Right ventricle myocardium inferior (tissue), 1 donor: ENCODE measurements at regions not wholly inside any gene's neighbourhood (a gene's known extent, or its start where the extent isn't known, plus 50 kb on each side); places are given as distances from the start of the nearest gene placed in this dataset.
"Not testable (repeated sequence)": the region's sequence is repeated elsewhere in the genome, so short reads cannot be mapped to it uniquely, and the experiment has no call there.

Experiments
- ATAC-seq: fragments of 200-7000 bp; cut with Tn5 transposase; one replicate; pipeline ENCODE4 v1.9.1; 2020; ENCODE audit warnings: mild to moderate bottlenecking, moderate library complexity
- DNase-seq: peaks from one replicate; pipeline ENCODE4 v3.0.0; 2021; ENCODE audit errors: missing footprints
- intact Hi-C: fragments of 100-400 bp; cut with DNase I; formaldehyde crosslinking; loops from one replicate; pipeline ENCODE4 v1.11.0; 2022
- donor health status: DM: no; HTN: yes; CAD: no; lungs with severe emphysema.

DNA sequence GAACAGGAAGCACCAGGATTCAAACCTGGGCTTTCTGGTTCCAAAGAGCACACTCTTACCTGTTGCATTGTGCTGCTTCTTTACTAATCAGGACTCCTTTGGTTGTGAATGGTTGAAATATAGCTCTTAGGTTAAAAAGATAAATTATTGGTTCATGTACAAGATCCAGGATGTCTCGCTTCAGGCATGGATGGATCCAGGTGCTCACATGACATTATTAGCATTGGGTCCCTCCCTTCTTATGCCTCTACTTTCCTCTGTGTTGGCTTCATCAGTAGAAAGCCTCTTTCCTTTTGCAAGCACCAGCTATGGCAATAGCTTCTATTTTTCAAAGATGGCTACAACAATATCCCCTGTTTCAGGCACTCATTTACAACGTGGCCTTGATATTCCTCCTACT lies 217.7 kb upstream of the SULF2 start:
- intact Hi-C loops = no loop called here
- no peak for DNase-seq
- ATAC-seq = no peak

DNA sequence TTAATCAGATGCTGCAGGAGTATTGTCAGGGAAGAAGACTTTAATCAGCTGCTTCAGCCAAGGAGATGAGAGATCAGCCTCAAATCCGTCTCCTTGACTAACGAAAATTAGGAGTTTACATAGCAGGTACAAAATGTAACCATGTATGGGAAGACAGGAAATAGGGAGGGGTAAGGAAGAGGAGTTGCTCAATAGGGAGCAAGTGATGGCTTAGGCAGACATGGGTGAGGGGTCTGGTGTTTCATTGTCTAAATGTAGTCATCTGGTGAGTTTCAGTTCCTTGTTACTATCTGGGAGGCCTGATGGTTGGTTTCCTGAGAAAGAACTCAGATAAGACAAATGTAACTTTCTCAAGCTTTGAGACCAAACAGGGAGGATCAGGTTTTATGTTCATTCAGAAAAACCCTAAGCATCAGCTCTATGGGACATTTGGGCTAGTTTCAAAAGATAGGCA lies 217.3 kb upstream of the SULF2 start:
- DNase-seq (no peak), ATAC-seq (no peak)
- intact Hi-C loops = no loop called here

DNA sequence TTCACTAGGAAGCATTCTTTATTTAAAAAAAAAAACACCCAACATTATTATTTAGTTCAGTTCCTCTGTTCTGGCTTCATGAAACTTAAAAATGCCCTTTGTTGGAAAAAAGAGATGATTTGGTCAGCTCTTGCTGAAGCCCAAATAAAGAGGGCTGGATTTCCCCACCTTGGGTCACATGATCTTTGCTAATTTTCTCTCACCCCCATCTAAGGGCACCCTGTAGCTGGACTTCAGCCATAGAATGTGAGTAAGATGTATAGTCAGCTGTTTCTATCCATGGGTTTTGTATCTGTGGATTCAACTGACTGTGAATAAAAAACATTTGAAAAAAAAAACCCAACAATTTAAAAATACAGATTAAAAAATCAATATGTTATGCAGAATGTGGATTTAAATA lies 213.9 kb upstream of the SULF2 start:
- no peak for ATAC-seq
- intact Hi-C loops = no loop called here
- DNase-seq = no peak

DNA sequence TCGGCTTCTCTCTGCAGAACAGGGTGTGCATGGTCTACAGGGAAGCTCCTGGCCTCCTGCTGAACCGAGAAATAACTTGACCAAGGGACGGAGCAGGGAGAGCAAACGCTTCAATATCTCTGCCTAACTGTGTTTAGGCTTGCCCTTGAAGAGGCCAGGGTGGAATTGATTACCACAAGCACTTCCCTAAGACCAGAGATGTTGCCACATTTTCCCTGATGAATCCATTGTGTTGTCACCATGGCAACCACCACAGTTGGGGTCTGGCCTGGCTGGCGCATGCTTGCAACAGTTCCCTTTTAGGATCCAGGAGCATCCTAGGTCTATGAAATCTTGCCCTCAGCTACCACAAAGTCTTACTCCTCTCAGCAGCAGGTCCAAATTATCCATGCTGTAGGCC lies 213.5 kb upstream of the SULF2 start:
- DNase-seq (no peak), ATAC-seq (no peak)
- intact Hi-C loops = no loop called here

DNA sequence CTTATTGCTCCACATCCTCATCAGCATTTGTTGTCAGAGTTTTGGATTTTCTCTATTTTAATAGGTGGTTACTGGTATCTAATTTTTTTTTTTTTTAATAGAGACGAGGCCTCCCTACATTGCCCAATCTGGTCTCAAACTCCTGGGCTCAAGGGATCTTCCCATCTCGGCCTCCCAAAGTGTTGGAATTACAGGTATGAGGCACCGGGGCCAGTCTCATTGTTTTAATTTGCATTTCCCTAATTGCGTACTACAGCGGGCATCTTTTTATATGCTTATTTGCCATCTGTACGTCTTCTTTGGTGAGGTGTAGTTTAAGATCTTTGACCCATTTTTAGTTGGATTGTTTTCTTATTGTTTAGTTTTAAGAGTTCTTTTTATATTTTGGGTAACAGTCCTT lies 210.4 kb upstream of the SULF2 start:
- intact Hi-C loops = no loop called here
- no peak for ATAC-seq
- DNase-seq = no peak

DNA sequence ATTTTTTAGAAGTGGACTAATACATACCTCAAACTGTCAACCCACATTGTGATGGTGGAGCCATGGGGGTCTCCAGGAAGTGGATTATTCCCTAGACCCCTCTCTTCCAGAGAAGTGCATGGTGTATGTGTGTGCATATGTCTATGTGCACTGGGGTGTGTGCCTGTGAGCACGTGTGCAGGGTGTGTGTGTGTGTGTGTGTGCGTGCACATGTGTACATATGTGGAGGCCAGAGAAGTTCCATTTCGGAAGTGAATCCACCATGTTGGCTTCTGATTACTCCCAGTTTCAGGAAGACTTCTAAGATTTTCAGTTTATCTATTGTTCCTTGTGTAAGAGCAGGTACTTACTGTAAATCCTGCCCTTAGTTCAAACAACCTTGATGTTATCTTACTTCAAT lies 208.5 kb upstream of the SULF2 start:
- no peak for ATAC-seq
- DNase-seq = no peak
- intact Hi-C loops = no loop called here

DNA sequence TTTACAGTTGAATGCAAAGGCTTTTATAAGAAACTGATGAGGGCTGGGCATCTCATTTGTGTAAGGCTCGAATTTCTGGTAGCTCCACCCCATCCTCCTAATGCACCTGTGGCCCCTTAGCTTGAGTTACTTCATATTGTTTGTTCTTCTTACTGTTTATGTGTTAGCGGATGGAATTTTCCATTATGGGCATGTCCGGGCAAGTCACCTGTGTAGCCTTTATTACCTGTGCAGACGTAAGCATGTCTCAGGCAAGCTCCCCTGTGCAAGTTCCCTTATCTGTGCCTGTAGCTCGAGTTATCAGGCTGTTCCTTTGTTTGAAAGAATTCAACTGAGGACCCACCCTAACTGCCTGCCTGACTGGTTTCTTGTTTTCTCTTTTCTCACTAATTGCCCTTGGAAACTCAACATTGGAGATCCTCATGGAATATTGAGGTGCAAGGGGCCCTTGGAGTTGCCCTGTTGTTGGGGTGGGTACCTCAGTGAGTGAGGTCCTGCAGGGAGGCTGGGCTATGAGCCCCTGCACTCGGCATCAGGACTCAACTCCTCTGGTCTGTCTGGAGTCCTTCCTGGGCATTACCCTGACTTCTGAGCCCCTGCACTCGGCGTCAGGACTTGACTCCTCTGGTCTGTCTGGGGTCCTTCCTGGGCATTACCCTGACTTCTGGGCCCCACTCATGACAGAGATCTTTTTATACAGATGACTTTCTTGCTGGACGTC lies 207.9 kb upstream of the SULF2 start:
- ATAC-seq = no peak
- intact Hi-C loops = no loop called here

DNA sequence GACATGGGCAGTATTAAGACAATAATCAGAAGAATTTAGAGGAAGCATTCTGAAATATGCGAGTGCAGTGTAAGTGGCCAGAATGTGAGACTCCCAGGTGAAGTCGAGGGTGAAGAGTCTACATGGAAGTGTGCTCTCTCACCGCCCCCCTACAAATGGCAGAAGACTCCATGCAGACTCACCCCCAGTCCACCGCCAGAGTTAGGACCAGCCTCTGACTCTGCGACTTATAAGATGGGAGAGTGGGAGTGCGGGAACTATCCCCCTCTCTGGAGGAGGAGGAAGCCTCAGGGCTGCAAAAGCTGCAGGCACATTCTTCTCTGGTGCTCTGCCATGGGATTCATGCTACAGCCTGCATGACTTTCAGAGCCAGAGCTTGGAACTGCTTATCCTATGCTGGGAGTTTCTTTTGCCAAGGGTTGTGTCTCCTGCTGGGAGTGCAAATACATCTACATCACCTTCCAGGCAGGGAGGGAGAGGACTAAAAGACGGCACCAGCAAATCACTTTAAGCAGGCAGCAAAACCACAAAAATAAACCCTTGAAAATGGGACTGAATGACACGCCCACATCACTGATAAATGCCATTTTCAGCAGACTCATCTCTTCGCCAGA lies 206.7 kb upstream of the SULF2 start:
- DNase-seq = no peak
- no peak for ATAC-seq

More for the DNA sequence above, 207.9 kb upstream of the SULF2 start:
- no peak for DNase-seq

DNA sequence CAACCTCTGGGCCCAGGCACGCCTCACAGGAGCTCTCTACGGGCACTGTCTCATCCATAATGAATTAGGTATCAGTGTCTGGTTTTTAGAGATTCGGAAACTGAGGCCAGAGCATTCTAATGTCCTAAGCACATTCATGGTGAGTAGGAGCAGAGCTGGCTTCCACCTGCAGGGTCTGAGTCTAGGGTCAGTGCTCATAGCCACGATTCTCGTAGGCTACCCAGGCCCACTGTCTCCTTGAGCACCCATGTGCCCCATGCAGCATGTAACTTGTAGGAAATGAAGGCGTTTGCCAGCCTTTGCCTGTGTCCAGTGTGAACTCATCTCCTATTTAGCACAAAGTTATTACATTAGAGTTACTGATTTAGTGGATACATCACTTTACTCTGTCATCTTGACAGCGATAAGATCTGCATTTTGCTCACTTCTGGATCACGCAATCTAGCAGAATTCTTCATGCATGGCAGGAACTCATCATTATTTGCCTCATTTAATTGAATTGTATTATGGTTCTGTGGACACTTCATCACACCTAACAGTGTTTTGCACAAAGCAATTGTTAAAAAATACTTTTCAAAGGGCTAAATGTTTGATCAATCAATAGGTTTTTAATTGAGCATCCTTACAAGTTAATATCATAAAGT lies 205.3 kb upstream of the SULF2 start:
- DNase-seq (no peak), ATAC-seq (no peak)
- intact Hi-C loops = no loop called here

More for the DNA sequence above, 206.7 kb upstream of the SULF2 start:
- intact Hi-C loops = no loop called here

DNA sequence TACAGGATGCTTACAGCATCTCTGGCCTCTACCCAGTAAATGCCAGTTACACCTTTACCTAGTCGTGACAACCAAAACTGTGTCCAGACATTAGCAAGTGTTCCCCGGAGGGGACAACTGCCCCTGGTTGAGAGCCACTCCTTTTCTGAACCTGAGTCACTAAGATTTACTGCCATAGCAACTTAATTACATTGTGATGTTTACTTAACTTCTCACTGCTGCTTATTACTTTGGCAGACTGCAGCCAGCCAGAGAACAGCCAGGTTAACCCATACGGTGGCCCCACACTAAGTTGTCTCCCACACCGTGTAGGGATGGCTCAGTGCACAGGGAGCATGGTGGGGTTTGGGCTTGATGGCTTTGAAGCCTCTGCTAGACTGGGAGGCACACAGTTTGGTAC lies 204.7 kb upstream of the SULF2 start:
- DNase-seq = no peak
- intact Hi-C loops = no loop called here
- ATAC-seq = peak; percentile 37

DNA sequence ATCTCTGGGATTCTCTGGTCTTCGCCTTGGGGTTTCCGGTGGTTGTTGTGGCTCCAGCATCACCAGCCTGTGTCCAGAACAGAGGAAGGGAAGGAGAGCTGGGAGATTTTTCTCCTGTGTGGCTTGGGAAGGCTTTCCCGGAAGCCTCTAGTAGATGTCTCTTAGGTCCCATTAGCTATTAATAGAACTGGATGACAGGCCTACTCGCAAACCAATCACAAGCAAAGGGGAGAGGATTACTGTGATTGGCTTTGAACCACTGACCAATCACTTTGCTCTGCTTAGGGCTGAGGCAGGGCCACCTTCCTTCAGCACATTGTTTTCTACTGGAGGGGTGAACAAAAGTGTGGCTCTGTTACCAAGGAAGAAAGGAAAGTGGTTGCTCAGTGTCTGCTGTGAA lies 203.4 kb upstream of the SULF2 start:
- DNase-seq (no peak), ATAC-seq (no peak)
- intact Hi-C loops = no loop called here

DNA sequence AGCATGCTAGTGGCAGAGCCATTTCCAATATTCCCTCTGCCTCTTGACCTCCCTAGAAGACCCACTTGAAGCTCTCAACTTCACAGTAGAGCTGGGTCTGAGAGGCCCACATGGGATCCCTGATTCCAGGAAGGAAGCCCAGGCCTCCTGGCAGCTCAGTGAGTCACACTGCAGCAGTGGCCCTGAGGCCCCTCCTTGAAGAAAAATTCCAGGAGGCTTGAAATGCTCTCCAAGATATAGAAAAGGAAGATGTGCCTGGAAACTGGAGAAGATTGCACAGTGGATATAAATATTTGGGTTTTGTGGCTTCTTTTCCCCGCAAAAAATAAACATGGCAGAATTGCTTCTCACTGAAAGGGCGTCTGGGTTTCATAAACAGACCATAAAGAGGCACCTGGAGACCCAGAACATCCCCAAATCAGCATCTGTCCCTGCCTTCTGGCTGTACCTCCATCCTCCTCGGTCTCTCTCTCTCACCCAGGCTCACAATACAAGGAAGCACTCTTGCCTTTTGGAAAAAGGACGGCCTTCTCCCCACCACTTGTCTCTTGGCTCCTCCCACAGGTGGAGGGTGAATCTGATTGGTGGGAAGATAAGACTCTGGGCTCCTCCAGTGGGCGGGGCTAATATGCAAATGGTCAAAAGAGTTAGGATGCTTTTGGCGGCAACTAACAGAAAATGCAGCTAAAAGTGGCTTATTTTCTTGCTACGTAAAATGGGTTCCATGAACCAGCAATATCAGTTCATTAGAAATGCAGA lies 200.0 kb upstream of the SULF2 start:
- intact Hi-C loops = no loop called here
- no peak for ATAC-seq
- DNase-seq = no peak

DNA sequence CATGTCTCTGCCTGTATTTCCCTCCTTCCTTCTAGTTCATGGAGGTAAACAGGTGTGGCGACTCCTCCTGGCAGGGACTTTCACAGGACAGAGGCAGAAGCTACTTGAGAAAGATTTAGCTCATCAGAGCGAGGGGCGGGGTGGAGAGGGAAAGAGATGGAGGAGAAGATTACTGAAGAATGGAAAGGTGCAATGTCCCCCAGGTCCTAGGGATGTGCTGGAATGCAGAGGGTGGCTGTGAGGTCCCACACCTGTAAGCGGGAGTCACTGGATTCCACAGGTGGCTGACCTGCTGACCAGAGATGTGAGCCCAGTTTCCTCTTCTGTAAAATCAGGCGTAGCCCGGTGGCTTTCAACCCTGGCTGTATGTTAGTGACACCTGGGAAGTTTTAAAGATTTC lies 199.2 kb upstream of the SULF2 start:
- DNase-seq (no peak), ATAC-seq (no peak)
- intact Hi-C loops = no loop called here

DNA sequence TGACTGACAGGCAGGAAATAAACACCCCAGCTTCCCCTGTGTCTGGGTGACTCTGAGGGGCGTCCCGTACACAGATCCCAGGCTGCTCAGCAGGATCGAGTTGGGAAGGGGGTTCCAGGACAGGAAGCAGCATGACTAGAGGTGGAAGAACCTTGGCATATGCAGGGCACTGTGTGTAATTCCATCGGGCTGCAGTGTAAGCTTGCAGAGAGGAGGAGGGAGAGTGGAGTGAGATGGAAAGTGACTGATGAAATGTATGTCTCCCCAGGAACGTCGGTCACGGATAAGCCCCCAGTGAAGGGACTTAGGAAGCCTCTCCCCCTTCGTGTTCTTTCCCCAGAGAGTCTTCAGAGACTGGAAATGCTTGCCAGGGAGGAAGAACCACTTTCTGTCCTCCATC lies 198.4 kb upstream of the SULF2 start:
- intact Hi-C loops, ATAC-seq, DNase-seq: not testable (repeated sequence)

DNA sequence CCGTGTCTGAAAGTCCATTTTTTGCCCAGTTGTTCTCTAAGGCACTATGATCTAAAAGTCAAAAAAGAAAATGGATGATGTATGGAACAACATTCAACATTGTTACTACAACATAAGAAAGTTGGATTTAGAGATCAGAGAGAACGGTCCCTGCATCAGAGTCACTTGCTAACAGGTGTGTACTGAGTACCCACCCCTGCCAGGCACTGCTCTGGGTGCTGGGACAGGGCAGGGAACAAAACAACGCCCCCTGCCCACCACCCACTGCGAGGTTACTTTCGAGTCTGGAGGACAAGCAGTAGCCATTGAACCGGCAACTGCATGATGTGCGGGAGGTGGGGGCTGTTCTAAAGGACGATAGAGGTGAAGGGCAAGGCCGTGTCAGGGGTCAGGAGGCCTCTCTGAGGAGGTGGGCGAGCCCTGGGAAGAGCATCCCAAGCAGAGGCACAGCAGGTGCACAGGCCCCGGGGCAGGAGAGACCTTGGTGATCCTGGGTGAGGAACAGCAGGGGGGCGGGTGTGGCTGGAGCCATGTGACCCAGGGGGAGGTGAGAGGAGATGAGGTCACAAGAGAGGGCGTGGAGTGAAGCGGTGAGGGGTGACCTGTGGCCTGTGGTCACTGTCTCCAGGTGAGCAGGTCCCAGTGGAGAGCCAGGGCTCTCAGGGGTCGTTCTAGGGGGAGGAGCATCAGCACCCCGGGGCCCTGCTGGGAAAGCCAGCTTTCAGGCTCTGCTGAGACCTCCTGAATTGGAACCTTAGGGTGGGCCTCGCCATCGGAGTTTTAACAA lies 197.5 kb upstream of the SULF2 start:
- ATAC-seq = no peak
- DNase-seq = no peak
- intact Hi-C loops = no loop called here

DNA sequence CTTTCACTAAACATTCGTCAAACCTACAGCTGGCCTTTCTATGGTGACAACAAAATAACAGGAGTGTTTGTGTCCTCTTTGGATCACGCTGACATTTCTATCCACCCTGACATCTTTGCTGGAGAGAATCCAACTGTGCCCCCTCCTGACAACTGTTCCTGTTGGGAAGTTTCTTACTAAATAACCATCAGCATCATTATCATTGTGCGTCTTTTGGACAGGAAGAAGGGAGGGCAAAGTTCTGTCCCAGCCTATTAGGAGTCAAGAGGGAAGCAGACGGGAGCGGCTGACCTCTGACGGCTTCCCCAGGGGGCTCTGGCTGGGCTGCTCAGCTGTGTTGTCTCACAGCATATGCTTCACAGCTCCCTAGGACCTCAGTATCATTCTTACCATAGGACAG lies 195.9 kb upstream of the SULF2 start:
- DNase-seq = no peak
- intact Hi-C loops = no loop called here
- peak; percentile 30 for ATAC-seq

DNA sequence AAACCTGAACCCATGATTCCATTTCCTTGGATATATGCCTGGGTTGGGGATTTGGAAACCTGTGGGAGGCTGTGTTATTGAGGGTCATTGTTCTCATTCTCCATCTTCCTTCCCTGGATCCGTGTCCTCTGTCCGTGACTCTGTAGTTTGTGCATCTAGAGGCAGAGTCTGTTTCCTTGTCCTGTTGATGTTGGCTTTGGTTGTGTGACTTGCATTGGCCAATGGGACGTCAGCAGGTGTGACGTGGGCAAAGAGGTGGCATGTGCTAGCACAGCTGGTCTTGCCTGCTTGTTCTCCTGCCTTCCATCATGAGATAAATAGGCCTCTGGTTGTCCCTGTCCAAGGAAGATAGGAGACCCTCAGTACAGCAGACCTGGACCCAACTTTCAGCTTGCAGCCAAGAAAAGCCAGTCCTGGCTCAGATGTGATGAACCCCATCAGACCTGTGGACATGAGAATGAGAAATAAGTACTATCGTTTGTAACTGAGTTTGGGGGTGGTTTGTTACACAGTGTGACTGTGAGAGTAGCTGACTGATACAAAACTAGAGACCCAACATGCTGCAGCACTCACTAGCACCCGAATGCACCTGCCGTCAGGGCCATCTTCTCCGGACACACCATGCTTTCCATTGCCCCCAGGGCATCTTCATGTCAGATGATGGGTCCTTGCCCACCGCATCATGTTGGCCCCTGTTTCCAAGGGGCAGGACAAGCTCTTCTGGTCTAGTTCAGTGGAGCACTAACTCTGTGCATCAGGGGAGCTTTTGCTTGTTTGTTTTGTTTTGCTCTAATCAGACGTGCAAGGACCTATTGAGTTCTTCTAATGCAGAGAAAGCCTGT lies 195.3 kb upstream of the SULF2 start:
- DNase-seq (no peak), ATAC-seq (no peak)
- intact Hi-C loops = no loop called here
